Stimulated activated naive CD8-positive, alpha-beta T cell treated with anti-CD3 and anti-CD28 coated beads, Interleukin-15, Interleukin-2, amounts not matched to agents 100 U/mL and 50 U/mL, for 24 hours (primary cell): ENCODE measurements at regions not wholly inside any gene's neighbourhood (a gene's known extent, or its start where the extent isn't known, plus 50 kb on each side); places are given as distances from the start of the nearest gene placed in this dataset.

Source experiments
- ATAC-seq: fragments of 150-1000 bp; cut with Tn5 transposase; one replicate; pipeline ENCODE4 v1.10.0; 2021
- DNase-seq: peaks from one replicate; pipeline ENCODE4 v3.0.0; 2021

GRCh38 chr6:6376845-6377244 is 56.4 kb upstream of the F13A1 start:
- ATAC-seq (no peak), DNase-seq (no peak)

DNA sequence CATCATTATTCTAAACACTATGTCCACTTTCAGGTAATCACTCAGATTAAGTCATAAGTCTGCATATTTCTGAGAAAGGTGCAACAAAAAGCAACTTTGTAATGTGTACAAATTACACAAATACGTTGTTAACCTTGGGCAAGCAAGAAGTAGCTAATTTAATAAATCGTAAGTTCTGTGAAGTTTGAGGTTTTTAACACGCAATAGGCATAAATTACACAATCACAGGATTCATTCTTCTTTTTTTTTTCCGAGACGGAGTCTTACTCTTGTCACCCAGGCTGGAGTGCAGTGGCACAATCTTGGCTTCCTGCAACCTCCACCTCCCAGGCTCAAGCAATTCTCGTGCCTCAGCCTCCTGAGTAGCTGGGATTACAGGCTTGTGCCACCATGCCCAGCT is 57.2 kb upstream of the F13A1 start:
- ATAC-seq, result no peak

GRCh38 chr6:6379573-6379972 is 59.1 kb upstream of the F13A1 start:
- DNase-seq (no peak), ATAC-seq (no peak)

More for the DNA sequence above, 57.2 kb upstream of the F13A1 start:
- DNase-seq, result no peak

DNA sequence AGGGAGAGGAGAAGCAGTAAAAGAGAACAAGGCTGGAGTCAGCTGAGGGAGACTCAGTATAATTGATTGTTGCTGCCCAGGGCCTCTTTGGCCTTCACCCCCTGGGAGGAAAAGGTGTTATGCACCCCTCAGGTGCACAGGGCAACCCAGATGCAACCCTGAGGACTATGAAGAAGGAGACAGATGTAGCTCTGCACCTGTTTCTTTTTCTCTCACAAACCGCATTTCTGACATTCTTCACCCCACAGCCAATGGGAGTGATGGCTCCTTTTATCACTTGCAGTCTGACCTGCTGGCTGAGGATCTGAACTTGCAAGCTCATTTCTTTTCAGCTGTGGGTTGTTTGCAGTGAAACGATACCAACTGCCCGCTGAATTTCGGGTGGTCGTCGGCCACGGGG is 64.1 kb upstream of the F13A1 start:
- DNase-seq (no peak), ATAC-seq (no peak)

DNA sequence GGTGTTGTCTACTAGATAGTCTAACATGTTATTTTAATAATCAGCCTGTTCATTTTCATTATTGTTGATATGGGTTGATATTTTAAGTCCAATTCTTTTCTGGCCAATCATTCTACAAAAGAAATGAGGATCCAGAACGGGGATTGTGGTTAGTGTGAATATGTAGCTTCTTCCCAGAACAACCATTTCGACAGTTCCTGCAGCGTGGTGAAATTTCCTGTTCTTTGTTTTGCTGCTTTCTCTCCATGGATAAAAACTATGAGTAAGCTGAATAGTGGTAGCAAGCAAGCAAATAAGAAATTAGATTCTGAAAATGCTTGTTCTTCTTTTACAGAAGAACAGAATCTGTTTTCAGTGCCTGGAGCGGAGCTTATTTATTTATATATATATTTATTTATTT is 65.5 kb upstream of the F13A1 start:
- no peak for ATAC-seq

GRCh38 chr6:6390849-6391602 is 70.6 kb upstream of the F13A1 start:
- no peak for DNase-seq

More for the DNA sequence above, 65.5 kb upstream of the F13A1 start:
- DNase-seq, result no peak

DNA sequence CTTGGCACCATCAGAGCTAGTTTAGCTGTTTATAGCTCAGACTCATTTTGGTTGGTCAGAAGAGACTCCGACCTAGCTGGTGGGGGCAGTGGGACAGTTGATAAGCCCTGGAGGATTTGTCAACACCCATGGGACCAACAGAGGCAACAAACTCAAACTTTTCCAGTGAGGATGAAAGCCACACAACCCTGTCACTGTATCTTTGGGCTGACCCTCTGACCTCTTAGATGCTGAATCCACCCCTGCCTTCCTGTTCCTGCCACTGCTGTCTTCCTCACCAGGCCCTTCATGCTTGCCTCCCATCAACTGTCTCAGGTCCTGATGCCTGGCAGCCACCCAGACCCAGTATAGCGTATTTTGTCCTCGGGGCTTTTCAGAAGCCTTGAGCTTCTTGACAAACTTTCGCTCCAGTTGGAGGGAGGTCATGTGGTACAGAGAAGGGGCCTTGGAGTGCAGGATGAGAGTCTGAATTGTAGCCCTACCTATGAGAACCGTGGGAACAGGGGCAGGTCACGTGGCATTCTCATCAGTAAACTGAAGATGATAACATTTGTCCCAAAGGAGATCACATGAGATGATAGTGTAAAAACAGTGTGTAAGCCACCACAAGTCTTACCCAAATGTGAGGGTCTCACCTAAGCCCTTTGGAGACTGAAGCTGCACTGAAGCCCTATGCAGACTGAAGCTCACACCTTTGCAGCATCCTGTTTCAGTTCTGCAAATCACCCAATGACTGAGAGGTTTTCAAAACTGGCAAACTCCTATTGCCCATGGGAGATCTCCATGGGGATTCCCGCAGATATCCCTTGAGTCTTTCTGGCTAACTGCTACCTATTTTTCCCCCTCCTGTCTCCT is 72.0 kb upstream of the F13A1 start:
- ATAC-seq (no peak), DNase-seq (no peak)

More at GRCh38 chr6:6390849-6391602, 70.6 kb upstream of the F13A1 start:
- no peak for ATAC-seq

GRCh38 chr6:6393069-6393529 is 72.6 kb upstream of the F13A1 start:
- ATAC-seq (no peak), DNase-seq (no peak)

- no peak for DNase-seq
Observed at GRCh38 chr6:6395581-6396197, 75.2 kb upstream of the F13A1 start.

DNA sequence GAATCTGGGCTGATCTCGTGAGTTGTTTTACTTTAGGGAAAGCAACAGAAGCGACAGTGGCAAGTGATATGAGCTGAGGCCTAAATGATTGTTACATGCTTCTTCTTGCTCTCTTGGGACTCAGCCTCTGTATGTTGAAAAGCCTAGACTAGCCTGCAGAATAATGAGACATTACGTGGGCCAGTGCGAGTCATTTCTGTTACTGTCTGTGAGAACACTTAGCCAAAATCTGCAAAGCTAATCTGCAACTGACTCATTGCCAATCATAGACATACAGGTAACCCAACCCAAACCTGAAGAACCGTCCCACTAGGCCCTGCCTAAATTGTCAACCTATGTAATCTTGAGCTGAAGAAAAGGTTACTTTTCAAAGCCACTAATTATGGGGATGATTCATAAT is 77.4 kb upstream of the F13A1 start:
- ATAC-seq, result no peak
- DNase-seq, result no peak

More at GRCh38 chr6:6395581-6396197, 75.2 kb upstream of the F13A1 start:
- ATAC-seq, result no peak

DNA sequence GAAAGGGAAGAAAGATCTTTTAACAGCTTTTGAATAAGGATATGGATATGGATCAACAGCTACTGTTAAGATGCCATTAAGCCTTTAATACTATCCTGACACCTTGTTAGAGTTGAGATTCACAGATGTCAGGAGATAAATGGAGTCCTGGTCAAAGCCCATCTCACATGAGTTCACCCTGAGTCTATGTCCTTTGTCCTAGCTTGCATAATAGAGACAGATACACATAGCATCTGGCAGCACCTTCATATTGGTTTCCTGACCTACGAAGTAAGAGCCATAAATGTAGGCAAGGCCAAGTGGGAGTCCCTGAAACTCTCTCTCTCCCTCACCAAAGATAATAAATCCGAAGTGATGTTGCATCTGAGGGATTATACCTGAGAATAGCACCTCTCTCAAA is 79.1 kb upstream of the F13A1 start:
- DNase-seq (no peak), ATAC-seq (no peak)

GRCh38 chr6:6401401-6401800 is 80.9 kb upstream of the F13A1 start:
- DNase-seq, result no peak
- no peak for ATAC-seq

DNA sequence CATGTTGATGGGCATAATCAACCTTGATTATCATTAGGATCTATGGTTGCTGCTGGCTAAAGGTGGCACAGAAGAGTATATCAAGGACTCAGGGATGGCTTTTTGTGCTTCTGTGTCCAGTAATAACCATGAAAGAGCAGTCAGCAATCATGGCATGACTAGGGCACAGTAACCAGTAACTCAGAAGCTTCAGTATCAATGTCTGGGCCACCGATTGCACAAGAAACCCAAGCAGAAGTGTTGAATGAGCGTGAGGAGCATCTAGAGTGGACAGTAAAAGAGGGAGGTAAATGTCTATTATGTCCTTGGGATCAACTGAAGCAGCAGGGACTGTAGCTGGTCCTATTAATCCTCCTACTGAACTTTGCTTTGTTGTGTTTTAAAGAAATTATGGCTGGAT is 81.5 kb upstream of the F13A1 start:
- ATAC-seq, result no peak
- no peak for DNase-seq

DNA sequence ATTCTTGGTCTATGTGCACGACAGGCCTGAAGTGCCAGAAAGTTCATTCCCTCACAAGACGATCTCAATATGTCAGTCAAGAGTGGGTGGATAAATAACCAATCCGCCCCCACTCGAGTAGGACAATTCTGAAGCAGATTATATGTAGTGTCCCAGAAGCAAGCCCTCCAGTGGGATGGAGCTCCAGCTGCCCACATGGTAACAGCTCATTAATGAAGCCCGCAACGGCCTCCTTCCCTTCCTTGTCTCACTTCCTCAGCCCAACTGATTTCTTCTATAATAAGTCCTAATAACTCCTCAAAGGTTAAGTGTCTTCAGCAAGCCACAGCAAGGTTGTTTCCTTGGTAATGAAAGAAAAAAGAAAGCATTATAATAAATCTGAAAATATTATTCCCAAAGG is 82.1 kb upstream of the F13A1 start:
- ATAC-seq (no peak), DNase-seq (no peak)

GRCh38 chr6:6405031-6405430 is 84.6 kb upstream of the F13A1 start:
- DNase-seq, result no peak
- ATAC-seq, result no peak

DNA sequence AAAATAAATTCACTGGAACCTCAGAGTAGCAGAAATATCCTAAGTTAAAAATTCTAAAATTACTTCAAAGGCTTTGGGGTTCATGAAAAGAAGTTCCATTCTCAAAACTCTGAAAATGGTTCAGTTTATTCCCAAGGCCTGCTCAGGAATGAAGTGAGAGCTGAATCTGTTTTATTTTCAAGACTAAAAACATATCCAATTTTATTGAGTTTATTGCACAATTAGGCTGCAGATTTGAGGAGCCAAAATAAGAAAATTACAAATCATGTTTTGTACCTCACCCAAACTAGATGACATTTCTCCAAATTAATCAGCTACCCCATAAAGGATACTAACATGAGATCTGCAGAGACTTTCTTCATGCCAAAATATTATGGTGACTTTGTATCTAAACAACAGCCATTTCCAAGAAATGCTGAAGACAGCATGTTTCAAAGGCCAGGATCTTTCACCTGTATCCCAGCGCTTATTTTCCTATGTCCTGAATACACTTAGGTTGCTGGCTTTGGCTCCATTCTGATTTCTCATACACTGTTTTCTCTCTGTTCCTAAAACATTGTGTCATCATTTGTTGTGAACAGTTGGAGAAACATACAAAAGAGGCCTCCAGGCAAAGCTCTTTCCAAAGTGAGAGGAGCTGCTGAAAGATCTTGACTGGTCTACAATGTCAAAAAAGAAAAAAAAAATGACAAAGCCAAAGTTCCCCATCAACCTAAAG is 85.7 kb upstream of the F13A1 start:
- DNase-seq (no peak), ATAC-seq (no peak)

DNA sequence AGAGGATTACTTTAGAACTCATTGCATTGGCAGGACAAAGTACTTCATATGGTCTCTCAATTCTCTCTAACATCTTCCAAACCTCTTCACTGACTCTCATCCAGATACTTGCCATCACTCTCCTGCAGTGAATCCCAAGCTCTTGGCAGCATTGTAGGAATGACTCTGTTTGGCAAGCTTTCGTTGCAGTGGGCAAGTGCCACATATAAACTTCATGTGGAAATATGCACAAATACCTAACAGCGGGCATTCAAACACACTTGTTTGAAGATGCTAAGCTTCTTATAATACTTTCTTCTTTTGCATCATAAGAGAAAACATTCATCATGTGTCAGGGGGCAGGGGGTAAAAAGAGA is 86.2 kb upstream of the F13A1 start:
- DNase-seq (no peak), ATAC-seq (no peak)

DNA sequence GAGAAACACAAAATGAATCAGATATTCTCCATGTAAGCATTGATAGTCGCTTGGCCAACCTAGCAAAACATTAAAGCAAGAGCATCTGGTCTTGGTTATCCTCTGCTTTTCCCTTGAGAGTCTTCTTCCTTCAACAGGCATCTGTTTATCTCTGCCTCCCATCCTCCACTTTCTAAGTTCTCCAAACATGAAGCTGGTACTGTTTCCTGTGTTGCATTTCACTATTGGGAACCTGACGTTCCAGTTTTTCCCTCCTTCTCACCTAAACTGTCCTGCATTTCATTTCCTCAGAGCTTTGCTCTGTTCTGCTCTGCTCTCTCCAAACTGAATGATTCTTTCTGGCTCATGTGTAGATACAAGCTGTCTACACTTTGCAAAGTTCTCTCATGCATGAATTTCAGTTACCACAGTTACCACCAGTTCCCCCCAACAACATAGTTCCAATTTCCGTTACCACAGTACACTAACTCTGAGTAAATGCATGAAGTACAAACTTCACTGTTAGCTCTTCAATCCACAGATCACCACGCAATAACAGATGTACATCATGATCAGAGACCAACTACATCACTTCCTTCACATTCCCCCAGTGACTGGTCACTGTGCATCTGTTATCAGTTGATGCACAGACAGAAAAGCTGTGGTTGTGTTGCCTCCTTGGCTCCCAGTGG is 86.7 kb upstream of the F13A1 start:
- ATAC-seq (peak; percentile 55), DNase-seq (no peak)

DNA sequence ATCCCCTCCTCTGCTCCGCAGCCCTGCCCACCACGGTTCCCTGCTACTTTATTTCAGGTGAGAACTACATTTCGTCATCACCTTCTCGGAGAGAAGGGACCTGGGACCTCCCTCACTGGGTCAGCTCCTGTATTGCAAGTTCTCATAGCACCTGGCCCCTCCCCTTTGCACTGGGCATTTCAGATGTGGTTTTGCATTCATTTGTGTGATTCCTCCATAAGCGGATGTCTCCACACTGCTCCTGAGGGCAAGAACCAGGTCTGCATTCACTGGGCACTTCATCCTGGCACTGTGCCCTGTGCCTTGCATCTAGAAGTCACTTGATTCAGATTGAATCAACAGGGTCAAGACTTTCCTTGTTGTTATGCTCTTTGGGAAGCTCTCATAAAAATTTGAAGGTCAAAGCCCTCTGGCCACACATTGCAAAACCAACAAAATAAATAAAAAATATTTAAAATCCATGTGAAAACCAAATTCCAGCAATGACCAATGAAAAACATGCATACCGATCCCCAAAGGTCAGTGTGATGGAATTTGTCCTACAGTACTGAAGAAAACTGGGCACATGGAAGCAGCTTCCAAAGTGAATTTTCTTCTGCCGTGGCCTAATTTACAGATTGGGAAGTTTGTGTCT is 89.1 kb upstream of the F13A1 start:
- no peak for ATAC-seq
- no peak for DNase-seq

DNA sequence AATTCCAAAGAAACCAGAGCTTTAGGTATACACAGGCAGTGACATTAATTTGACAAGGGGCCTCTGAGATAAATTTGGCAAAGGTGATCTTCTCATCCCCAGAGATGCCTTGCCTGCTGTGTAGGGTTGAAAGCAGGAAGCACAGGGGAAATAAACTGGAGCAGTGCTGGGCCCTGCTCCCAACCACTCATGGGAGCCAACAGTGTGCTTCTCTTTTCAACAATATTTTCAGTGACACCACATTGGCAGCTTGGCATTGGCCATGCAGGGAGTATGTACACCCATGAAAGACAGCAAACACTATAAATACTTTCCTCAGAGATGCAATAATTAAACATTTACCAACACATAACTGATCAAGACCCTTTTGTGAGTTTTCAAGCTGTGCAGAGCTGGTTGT is 90.7 kb upstream of the F13A1 start:
- DNase-seq (no peak), ATAC-seq (no peak)

DNA sequence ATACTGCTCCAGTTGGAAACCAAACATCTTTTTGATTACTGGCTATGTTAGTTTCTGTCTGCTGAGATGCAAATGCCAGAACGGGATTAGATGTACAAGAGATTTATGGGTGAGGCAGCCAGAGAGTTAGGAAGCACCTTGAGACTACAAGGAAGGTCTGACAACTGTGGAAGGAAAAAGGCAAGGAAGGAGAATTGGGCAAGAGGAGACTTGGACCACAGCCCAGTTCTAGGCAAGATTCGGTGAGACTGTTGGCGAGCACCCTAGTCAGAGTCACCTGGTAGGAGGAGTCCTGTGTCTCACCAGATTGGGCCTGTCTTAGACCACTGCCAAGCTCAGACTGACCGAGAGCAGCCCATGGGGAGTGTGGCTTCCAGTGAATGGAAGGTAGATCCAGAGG is 91.8 kb upstream of the F13A1 start:
- ATAC-seq, result no peak

More for the DNA sequence above, 91.8 kb upstream of the F13A1 start:
- DNase-seq, result no peak
